NCI-H510A (cell line): ENCODE measurements at regions not wholly inside any gene's neighbourhood (a gene's known extent, or its start where the extent isn't known, plus 50 kb on each side); places are given as distances from the start of the nearest gene placed in this dataset.

ENCODE experiments used
- DNase-seq: peaks from one replicate; lab custom pipeline; 2025; lab: John Stamatoyannopoulos, UW

DNA sequence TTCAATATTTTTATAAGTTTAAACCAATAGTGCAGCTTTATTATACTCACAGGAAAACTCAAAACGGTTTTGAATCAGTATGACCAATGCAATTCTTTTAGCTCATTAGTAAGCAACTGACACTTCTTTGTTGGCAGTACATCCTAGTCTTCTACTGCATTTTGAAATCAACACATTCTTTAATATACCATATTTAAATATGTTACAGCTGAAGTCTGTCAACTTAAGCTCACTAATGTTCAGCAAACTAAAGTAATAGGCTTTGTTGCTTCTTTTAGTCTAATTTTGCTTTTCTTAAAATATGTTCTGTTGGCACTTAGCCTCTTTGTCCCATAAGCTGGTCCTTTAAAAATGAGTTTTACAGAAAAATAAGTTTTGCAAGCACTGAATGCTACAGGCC is 55.4 kb upstream of the CCBE1 start:
- DNase-seq = no peak

DNA sequence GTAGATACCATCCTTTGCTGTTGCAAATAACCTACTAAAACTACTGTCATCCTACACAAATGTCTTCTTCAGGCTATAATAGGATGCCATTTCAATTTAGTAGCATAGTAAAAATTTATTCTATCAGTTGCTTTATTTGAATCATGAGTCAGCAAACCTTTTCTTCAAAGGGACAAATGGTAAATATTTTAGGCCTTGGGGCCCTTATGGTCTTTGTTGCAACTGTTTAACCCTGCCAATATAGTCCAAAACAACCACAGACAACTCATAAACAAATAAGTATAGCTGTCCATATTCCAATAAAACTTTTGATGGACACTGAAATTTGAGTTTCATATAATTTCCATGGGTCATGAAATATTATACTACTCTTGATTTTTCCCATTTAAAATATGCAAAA is 54.0 kb upstream of the CCBE1 start:
- no peak for DNase-seq

DNA sequence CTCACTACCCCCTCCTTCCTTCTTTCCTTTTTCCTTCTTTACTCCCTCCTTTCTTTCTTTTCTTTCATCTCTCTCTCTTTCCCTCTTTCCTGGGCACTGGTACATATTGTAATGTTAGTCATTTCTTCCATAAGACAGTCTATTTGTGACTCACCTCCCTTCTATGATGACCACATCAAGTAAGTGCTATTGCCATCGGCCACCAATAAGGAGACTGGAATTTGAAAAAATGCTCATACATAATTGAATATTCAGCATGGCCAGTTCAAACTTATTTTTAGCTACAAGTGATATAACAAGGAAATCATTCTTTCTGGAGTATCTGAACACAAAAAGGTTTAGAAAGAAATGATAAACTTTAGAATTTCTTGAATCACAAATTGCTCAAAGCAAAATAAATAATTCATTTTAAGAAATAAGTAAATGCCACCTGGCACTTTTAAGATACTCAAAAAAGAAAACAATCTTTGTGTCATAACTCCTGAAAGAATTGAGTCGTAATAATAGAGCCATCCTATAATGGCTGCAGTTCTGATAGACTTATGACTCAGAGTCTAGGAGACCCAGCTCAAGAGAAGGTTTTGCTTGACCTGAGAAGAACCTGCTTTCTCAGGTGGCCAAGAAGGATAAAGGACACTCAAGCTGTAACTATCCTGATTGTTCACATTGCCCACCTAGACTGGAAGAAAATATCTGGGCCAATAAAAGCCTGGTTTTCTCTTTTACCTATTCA is 51.6 kb upstream of the CCBE1 start:
- DNase-seq = no peak
